GM23338 (cell line): ENCODE measurements at regions not wholly inside any gene's neighbourhood (a gene's known extent, or its start where the extent isn't known, plus 50 kb on each side); places are given as distances from the start of the nearest gene placed in this dataset.

Source experiments
- ATAC-seq: fragments of 200-7000 bp; cut with Tn5 transposase; 3 replicates; pipeline ENCODE4 v1.9.1; 2020
- DNase-seq: peaks from one replicate; pipeline ENCODE4 v3.0.0-alpha.2; 2015; ENCODE audit warnings: low spot score
- H2AFZ ChIP-seq: fragments of 200-600 bp; sonication (generic); 2 replicates; pipeline ENCODE4 v1.8.0; 2016; ENCODE audit warnings: antibody characterized with exemption, mild to moderate bottlenecking, moderate library complexity
- H3F3A ChIP-seq: fragments of 200-600 bp; sonication (generic); replicated peaks from 2 replicates; pipeline ENCODE4 v1.8.0; 2017; ENCODE audit warnings: antibody characterized with exemption, mixed run types, low read depth
- H3K27ac ChIP-seq: fragments of 200-600 bp; sonication (generic); 2 replicates; pipeline ENCODE4 v1.6.1; 2016; ENCODE audit warnings: low read depth
- H3K27me3 ChIP-seq: fragments of 200-600 bp; sonication (generic); 2 replicates; pipeline ENCODE4 v1.8.0; 2016; ENCODE audit warnings: mild to moderate bottlenecking, mixed run types, moderate library complexity; ENCODE audit not compliant: insufficient read depth
- H3K36me3 ChIP-seq: fragments of 200-600 bp; sonication (generic); 2 replicates; pipeline ENCODE4 v1.8.0; 2016; ENCODE audit warnings: mild to moderate bottlenecking; ENCODE audit not compliant: insufficient read depth
- H3K4me1 ChIP-seq: fragments of 200-600 bp; sonication (generic); 2 replicates; pipeline ENCODE4 v1.8.0; 2016; ENCODE audit warnings: mild to moderate bottlenecking, moderate library complexity; ENCODE audit not compliant: insufficient read depth
- H3K4me2 ChIP-seq: fragments of 200-600 bp; sonication (generic); 2 replicates; pipeline ENCODE4 v1.7.1; 2017; ENCODE audit warnings: mixed run types
- H3K4me3 ChIP-seq: fragments of 200-600 bp; sonication (generic); 2 replicates; pipeline ENCODE4 v1.6.1; 2016; ENCODE audit warnings: mixed run types
- H3K79me2 ChIP-seq: fragments of 200-600 bp; sonication (generic); replicated peaks from 2 replicates; pipeline ENCODE4 v1.8.0; 2017; ENCODE audit warnings: mild to moderate bottlenecking; ENCODE audit not compliant: insufficient read depth
- H3K9me2 ChIP-seq: fragments of 200-600 bp; sonication (generic); 2 replicates; pipeline ENCODE4 v1.8.0; 2017; ENCODE audit not compliant: insufficient read depth
- H4K20me1 ChIP-seq: fragments of 200-600 bp; sonication (generic); replicated peaks from 2 replicates; pipeline ENCODE4 v1.8.0; 2017; ENCODE audit warnings: mild to moderate bottlenecking; ENCODE audit not compliant: insufficient read depth
- H3K27ac Mint-ChIP-seq: 2 replicates; pipeline ENCODE4 v1.8.0; 2020; ENCODE audit warnings: inconsistent platforms, mild to moderate bottlenecking, moderate library complexity, mixed read lengths
- H3K27me3 Mint-ChIP-seq: 3 replicates; pipeline ENCODE4 v1.8.0; 2022; ENCODE audit warnings: low read depth, mild to moderate bottlenecking, moderate library complexity, mixed read lengths, inconsistent platforms; ENCODE audit not compliant: insufficient read depth, poor library complexity
- H3K36me3 Mint-ChIP-seq: 3 replicates; pipeline ENCODE4 v1.8.0; 2021; ENCODE audit warnings: low read depth, mild to moderate bottlenecking, inconsistent platforms, moderate library complexity, mixed read lengths
- H3K4me1 Mint-ChIP-seq: 3 replicates; pipeline ENCODE4 v1.8.0; 2020; ENCODE audit warnings: mild to moderate bottlenecking, inconsistent platforms, mixed read lengths
- H3K4me3 Mint-ChIP-seq: 3 replicates; pipeline ENCODE4 v1.8.0; 2021; ENCODE audit warnings: moderate library complexity, mild to moderate bottlenecking, inconsistent platforms, mixed read lengths
- H3K9me3 Mint-ChIP-seq: 3 replicates; pipeline ENCODE4 v1.8.0; 2020; ENCODE audit warnings: moderate library complexity, mild to moderate bottlenecking, inconsistent platforms, mixed read lengths
- CREB1 ChIP-seq: fragments of 250-450 bp; sonication (Bioruptor Pico); IDR thresholded peaks from 2 replicates; pipeline ENCODE4 v1.5.0; 2020; ENCODE audit warnings: low read depth, mild to moderate bottlenecking, moderate library complexity
- CTCF ChIP-seq, 2 experiments: fragments of 200-600 bp in 1 of 2; sonication (generic) in 1 of 2; conservative IDR thresholded peaks; 2 replicates each; pipeline versions ENCODE4 v1.5.1 to v1.6.1; 2016 to 2017; ENCODE audit warnings: antibody characterized with exemption in 2 of 2, low read depth in 2 of 2, mild to moderate bottlenecking in 2 of 2, moderate library complexity in 1 of 2
- ETS1 ChIP-seq: IDR thresholded peaks from 2 replicates; pipeline ENCODE4 v1.6.1; 2016; ENCODE audit warnings: antibody characterized with exemption
- EZH2 ChIP-seq: fragments of 200-600 bp; sonication (generic); IDR thresholded peaks from one replicate; pipeline ENCODE4 v1.8.0; 2017; ENCODE audit warnings: antibody characterized with exemption, mild to moderate bottlenecking, low read depth; ENCODE audit not compliant: unreplicated experiment
- EZH2phosphoT487 ChIP-seq: fragments of 200-600 bp; sonication (generic); IDR thresholded peaks from one replicate; pipeline ENCODE4 v1.8.1; 2018; ENCODE audit warnings: antibody characterized with exemption; ENCODE audit not compliant: unreplicated experiment
- JUNB ChIP-seq: IDR thresholded peaks from one replicate; pipeline ENCODE4 v1.6.1; 2016; ENCODE audit warnings: antibody characterized with exemption; ENCODE audit not compliant: unreplicated experiment
- NANOG ChIP-seq: IDR thresholded peaks from 2 replicates; pipeline ENCODE4 v1.6.1; 2016; ENCODE audit warnings: antibody characterized with exemption, borderline replicate concordance
- POLR2AphosphoS5 ChIP-seq: IDR thresholded peaks from 2 replicates; pipeline ENCODE4 v1.6.1; 2016; ENCODE audit warnings: antibody characterized with exemption, low read depth
- REST ChIP-seq: IDR thresholded peaks from one replicate; pipeline ENCODE4 v1.6.1; 2018; ENCODE audit warnings: antibody characterized with exemption; ENCODE audit not compliant: unreplicated experiment
- STAT1 ChIP-seq: IDR thresholded peaks from one replicate; pipeline ENCODE4 v1.6.1; 2016; ENCODE audit warnings: antibody characterized with exemption; ENCODE audit not compliant: unreplicated experiment
- ZNF114 ChIP-seq: fragments of 250-450 bp; sonication (Bioruptor Pico); IDR thresholded peaks from 2 replicates; pipeline ENCODE4 v1.5.0; 2020; ENCODE audit warnings: mild to moderate bottlenecking, moderate library complexity
- ZNF331 ChIP-seq: fragments of 250-450 bp; sonication (Bioruptor Pico); IDR thresholded peaks from 2 replicates; pipeline ENCODE4 v1.5.0; 2020; ENCODE audit warnings: low read depth, mild to moderate bottlenecking, moderate library complexity
- ZNF462 ChIP-seq: fragments of 250-450 bp; sonication (Bioruptor Pico); IDR thresholded peaks from 2 replicates; pipeline ENCODE4 v1.5.0; 2020; ENCODE audit warnings: mild to moderate bottlenecking, moderate library complexity

GRCh38 chr4:163654621-163655020 is 160.1 kb downstream of the TMA16 start (continued):
- TF ChIP-seq ZNF331 (CRISPR knock-in tag): no peak

- H3K9me2 ChIP-seq: no peaks in the 10 kb centered on the region
- Mint-ChIP-seq H3K4me1 (no peaks in the 10 kb centered on the region), H3K36me3 (no peaks in the 10 kb centered on the region), H3K27ac (no peak overlapping the region), H3K27me3 (peaks cover 1% of the 10 kb centered on the region), H3K9me3 (peaks cover 15% of the 10 kb centered on the region; the same call in 2 of the 3 replicates), H3K4me3 (no peak overlapping the region)
- no peak overlapping the region for H3K4me2 ChIP-seq
- no peaks in the 10 kb centered on the region for H3F3A ChIP-seq
- ATAC-seq (no peak), DNase-seq (no peak)
- H3K4me1 ChIP-seq: no peaks in the 10 kb centered on the region
- H3K36me3 ChIP-seq: no peaks in the 10 kb centered on the region
- TF ChIP-seq NANOG (no peak), ETS1 (no peak), EZH2phosphoT487 (no peak), ZNF462 (CRISPR knock-in tag) (no peak), CREB1 (CRISPR knock-in tag) (no peak), EZH2 (no peak), POLR2AphosphoS5 (no peak), ZNF114 (no peak), CTCF (conservative IDR thresholded peaks at IDR 0.05; ENCODE audit: low read depth in 2 of 2) (no peak), ZNF331 (CRISPR knock-in tag) (no peak), JUNB (no peak), STAT1 (no peak), REST (no peak)
- no peak overlapping the region for H2AFZ ChIP-seq
- no peaks in the 10 kb centered on the region for H4K20me1 ChIP-seq
- H3K4me3 ChIP-seq: no peak overlapping the region
- H3K27ac ChIP-seq: no peak overlapping the region
- no peaks in the 10 kb centered on the region for H3K79me2 ChIP-seq
- H3K27me3 ChIP-seq: no peaks in the 10 kb centered on the region
These were observed 166.1 kb downstream of the TMA16 start for GRCh38 chr4:163660636-163661035.
